Liver (tissue), 8 donors: ENCODE measurements at regions not wholly inside any gene's neighbourhood (a gene's known extent, or its start where the extent isn't known, plus 50 kb on each side); places are given as distances from the start of the nearest gene placed in this dataset.

ENCODE experiments used
- DNase-seq: peaks from one replicate; pipeline ENCODE4 v3.0.0-alpha.2; 2017; ENCODE audit warnings: low spot score
- H3K27ac ChIP-seq, 2 donors: one replicate each; pipeline ENCODE4 v1.7.0; 2013; ENCODE audit warnings: inconsistent platforms in 2 of 2, low read length in 2 of 2, control low read depth in 1 of 2, low read depth in 1 of 2, mild to moderate bottlenecking in 1 of 2
- H3K27me3 ChIP-seq, 4 donors: one replicate each; pipeline versions ENCODE4 v1.6.1 to v1.7.0; 2013; ENCODE audit warnings: low read length in 3 of 4, inconsistent platforms in 1 of 4, mild to moderate bottlenecking in 1 of 4, moderate library complexity in 1 of 4; ENCODE audit not compliant: control insufficient read depth in 4 of 4, insufficient read depth in 4 of 4
- H3K36me3 ChIP-seq, 4 donors: one replicate each; pipeline versions ENCODE4 v1.6.1 to v1.7.0; 2013; ENCODE audit warnings: low read length in 3 of 4, mild to moderate bottlenecking in 3 of 4, low read depth in 1 of 4, moderate library complexity in 1 of 4; ENCODE audit not compliant: control insufficient read depth in 4 of 4, insufficient read depth in 3 of 4
- H3K4me1 ChIP-seq, 4 donors: one replicate each; pipeline versions ENCODE4 v1.6.1 to v1.7.0; 2013; ENCODE audit warnings: low read length in 3 of 4, mild to moderate bottlenecking in 3 of 4, moderate library complexity in 1 of 4; ENCODE audit not compliant: control insufficient read depth in 4 of 4, insufficient read depth in 4 of 4
- H3K4me3 ChIP-seq, 3 donors: one replicate each; pipeline versions ENCODE4 v1.6.1 to v1.7.0; 2013; ENCODE audit warnings: low read length in 3 of 3, control low read depth in 1 of 3, low read depth in 1 of 3, mild to moderate bottlenecking in 1 of 3
- H3K9ac ChIP-seq, 2 donors: one replicate each; pipeline ENCODE4 v1.7.0; 2013; ENCODE audit warnings: low read length in 2 of 2, mild to moderate bottlenecking in 2 of 2, moderate library complexity in 2 of 2, control low read depth in 1 of 2, low read depth in 1 of 2
- H3K9me3 ChIP-seq, 4 donors: one replicate each; pipeline versions ENCODE4 v1.6.1 to v1.7.0; 2013; ENCODE audit warnings: low read length in 3 of 4; ENCODE audit not compliant: control insufficient read depth in 4 of 4
- EGR1 ChIP-seq, 2 donors: IDR thresholded peaks; 2 replicates each; pipeline ENCODE4 v1.6.1; 2016 to 2018; ENCODE audit warnings: antibody characterized with exemption in 2 of 2, low read depth in 2 of 2
- FOXA1 ChIP-seq: IDR thresholded peaks from 2 replicates; pipeline ENCODE4 v1.6.1; 2016; ENCODE audit warnings: antibody characterized with exemption
- FOXA2 ChIP-seq: IDR thresholded peaks from 2 replicates; pipeline ENCODE4 v1.6.1; 2016; ENCODE audit warnings: antibody characterized with exemption
- HNF4A ChIP-seq, 2 donors: conservative IDR thresholded peaks; 2 replicates each; pipeline ENCODE4 v1.6.1; 2016; ENCODE audit warnings: antibody characterized with exemption in 2 of 2, mild to moderate bottlenecking in 2 of 2
- HNF4G ChIP-seq: IDR thresholded peaks from 2 replicates; pipeline ENCODE4 v1.6.1; 2016; ENCODE audit warnings: antibody characterized with exemption
- JUND ChIP-seq, 2 donors: IDR thresholded peaks; 2 replicates each; pipeline ENCODE4 v1.6.1; 2016; ENCODE audit warnings: antibody characterized with exemption in 2 of 2
- NR2F2 ChIP-seq: IDR thresholded peaks from 2 replicates; pipeline ENCODE4 v1.6.1; 2016; ENCODE audit warnings: antibody characterized with exemption
- RAD21 ChIP-seq, 2 donors: IDR thresholded peaks; 2 replicates each; pipeline ENCODE4 v1.6.1; 2016; ENCODE audit warnings: antibody characterized with exemption in 2 of 2, mild to moderate bottlenecking in 2 of 2
- RXRA ChIP-seq, 2 donors: IDR thresholded peaks; 2 replicates each; pipeline ENCODE4 v1.6.1; 2017 to 2018; ENCODE audit warnings: antibody characterized with exemption in 2 of 2, mild to moderate bottlenecking in 1 of 2
- SP1 ChIP-seq: IDR thresholded peaks from 2 replicates; pipeline ENCODE4 v1.6.1; 2018; ENCODE audit warnings: antibody characterized with exemption, mild to moderate bottlenecking
- TAF1 ChIP-seq: conservative IDR thresholded peaks from 2 replicates; pipeline ENCODE4 v1.6.1; 2016; ENCODE audit warnings: antibody characterized with exemption, mild to moderate bottlenecking
- YY1 ChIP-seq: IDR thresholded peaks from 2 replicates; pipeline ENCODE4 v1.6.1; 2016; ENCODE audit warnings: antibody characterized with exemption, mild to moderate bottlenecking
- WGBS: extraction: QIAGEN DNeasy Blood & Tissue Kit; methylation state at CpG from one replicate; pipeline ENCODE4 v1.1.7; 2013; 5-methylcytosine and 5-hydroxymethylcytosine counted together
- TF ChIP-seq, protein P1 (sequence below): IDR thresholded peaks from 2 replicates; pipeline ENCODE4 v1.6.1; 2016; ENCODE audit warnings: antibody characterized with exemption, mild to moderate bottlenecking
- TF ChIP-seq, protein P2 (sequence below): IDR thresholded peaks from 2 replicates; pipeline ENCODE4 v1.6.1; 2016; ENCODE audit warnings: antibody characterized with exemption
- TF ChIP-seq, protein P3 (sequence below): fragments of 150-350 bp; IDR thresholded peaks from 2 replicates; pipeline ENCODE4 v1.5.1; 2017; ENCODE audit warnings: improper control_type of control experiment, low read depth, low read length; ENCODE audit not compliant: missing input control
- TF ChIP-seq, protein P4 (sequence below): IDR thresholded peaks from 2 replicates; pipeline ENCODE4 v1.6.1; 2016; ENCODE audit warnings: antibody characterized with exemption
- TF ChIP-seq, protein P5 (sequence below): IDR thresholded peaks from 2 replicates; pipeline ENCODE4 v1.6.1; 2016; ENCODE audit warnings: antibody characterized with exemption
- donor health status: healthy.
- donor health status: healthy.
- donor health status: healthy.
- donor health status: healthy.
- donor health status: healthy.

DNA sequence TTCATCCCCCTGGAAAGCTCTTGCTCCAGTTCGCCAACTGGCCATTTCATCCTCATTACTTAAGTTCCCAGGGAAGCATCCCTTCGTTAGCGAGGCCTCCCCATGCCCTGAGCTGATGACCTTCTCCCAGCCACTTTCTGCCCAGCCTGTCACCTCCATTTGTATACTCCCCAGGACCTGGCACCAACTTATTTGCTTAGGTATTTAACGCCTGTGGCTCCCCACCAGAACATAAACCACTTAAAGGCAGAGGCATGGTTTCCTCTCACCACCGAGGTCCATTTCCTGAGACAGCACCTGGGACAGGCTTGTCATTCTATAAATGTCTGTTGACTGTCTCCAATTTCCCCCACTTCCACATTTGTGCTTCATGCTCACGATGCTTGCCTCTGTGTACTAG is 189.0 kb downstream of the ZNF621 start:
- WGBS, result 76% methylated on average over 6 of the region's 6 CpGs
- H3K9ac ChIP-seq, result no peak overlapping the region
- no peak overlapping the region for H3K27ac ChIP-seq
- TF ChIP-seq YY1 (no peak), FOXA2 (no peak), JUND (IDR thresholded peaks at IDR 0.05) (no peak), SP1 (no peak), TAF1 (no peak), RAD21 (IDR thresholded peaks at IDR 0.05) (no peak), EGR1 (IDR thresholded peaks at IDR 0.05; ENCODE audit: low read depth in 2 of 2) (no peak), HNF4G (no peak), HNF4A (conservative IDR thresholded peaks at IDR 0.05) (no peak), NR2F2 (no peak), FOXA1 (no peak), RXRA (IDR thresholded peaks at IDR 0.05) (no peak)
- TF ChIP-seq, protein P1, sequence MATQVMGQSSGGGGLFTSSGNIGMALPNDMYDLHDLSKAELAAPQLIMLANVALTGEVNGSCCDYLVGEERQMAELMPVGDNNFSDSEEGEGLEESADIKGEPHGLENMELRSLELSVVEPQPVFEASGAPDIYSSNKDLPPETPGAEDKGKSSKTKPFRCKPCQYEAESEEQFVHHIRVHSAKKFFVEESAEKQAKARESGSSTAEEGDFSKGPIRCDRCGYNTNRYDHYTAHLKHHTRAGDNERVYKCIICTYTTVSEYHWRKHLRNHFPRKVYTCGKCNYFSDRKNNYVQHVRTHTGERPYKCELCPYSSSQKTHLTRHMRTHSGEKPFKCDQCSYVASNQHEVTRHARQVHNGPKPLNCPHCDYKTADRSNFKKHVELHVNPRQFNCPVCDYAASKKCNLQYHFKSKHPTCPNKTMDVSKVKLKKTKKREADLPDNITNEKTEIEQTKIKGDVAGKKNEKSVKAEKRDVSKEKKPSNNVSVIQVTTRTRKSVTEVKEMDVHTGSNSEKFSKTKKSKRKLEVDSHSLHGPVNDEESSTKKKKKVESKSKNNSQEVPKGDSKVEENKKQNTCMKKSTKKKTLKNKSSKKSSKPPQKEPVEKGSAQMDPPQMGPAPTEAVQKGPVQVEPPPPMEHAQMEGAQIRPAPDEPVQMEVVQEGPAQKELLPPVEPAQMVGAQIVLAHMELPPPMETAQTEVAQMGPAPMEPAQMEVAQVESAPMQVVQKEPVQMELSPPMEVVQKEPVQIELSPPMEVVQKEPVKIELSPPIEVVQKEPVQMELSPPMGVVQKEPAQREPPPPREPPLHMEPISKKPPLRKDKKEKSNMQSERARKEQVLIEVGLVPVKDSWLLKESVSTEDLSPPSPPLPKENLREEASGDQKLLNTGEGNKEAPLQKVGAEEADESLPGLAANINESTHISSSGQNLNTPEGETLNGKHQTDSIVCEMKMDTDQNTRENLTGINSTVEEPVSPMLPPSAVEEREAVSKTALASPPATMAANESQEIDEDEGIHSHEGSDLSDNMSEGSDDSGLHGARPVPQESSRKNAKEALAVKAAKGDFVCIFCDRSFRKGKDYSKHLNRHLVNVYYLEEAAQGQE, result no peak
- TF ChIP-seq, protein P2, sequence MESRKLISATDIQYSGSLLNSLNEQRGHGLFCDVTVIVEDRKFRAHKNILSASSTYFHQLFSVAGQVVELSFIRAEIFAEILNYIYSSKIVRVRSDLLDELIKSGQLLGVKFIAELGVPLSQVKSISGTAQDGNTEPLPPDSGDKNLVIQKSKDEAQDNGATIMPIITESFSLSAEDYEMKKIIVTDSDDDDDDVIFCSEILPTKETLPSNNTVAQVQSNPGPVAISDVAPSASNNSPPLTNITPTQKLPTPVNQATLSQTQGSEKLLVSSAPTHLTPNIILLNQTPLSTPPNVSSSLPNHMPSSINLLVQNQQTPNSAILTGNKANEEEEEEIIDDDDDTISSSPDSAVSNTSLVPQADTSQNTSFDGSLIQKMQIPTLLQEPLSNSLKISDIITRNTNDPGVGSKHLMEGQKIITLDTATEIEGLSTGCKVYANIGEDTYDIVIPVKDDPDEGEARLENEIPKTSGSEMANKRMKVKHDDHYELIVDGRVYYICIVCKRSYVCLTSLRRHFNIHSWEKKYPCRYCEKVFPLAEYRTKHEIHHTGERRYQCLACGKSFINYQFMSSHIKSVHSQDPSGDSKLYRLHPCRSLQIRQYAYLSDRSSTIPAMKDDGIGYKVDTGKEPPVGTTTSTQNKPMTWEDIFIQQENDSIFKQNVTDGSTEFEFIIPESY, result no peak
- TF ChIP-seq, protein P3, sequence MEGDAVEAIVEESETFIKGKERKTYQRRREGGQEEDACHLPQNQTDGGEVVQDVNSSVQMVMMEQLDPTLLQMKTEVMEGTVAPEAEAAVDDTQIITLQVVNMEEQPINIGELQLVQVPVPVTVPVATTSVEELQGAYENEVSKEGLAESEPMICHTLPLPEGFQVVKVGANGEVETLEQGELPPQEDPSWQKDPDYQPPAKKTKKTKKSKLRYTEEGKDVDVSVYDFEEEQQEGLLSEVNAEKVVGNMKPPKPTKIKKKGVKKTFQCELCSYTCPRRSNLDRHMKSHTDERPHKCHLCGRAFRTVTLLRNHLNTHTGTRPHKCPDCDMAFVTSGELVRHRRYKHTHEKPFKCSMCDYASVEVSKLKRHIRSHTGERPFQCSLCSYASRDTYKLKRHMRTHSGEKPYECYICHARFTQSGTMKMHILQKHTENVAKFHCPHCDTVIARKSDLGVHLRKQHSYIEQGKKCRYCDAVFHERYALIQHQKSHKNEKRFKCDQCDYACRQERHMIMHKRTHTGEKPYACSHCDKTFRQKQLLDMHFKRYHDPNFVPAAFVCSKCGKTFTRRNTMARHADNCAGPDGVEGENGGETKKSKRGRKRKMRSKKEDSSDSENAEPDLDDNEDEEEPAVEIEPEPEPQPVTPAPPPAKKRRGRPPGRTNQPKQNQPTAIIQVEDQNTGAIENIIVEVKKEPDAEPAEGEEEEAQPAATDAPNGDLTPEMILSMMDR, result no peak
- TF ChIP-seq, protein P4, sequence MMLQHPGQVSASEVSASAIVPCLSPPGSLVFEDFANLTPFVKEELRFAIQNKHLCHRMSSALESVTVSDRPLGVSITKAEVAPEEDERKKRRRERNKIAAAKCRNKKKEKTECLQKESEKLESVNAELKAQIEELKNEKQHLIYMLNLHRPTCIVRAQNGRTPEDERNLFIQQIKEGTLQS, result no peak
- TF ChIP-seq, protein P5, sequence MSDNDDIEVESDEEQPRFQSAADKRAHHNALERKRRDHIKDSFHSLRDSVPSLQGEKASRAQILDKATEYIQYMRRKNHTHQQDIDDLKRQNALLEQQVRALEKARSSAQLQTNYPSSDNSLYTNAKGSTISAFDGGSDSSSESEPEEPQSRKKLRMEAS, result no peak
- peaks cover 0 to 16% (median 10%) of the 10 kb centered on the region in 4 donors for H3K4me1 ChIP-seq
- no peaks in the 10 kb centered on the region for H3K36me3 ChIP-seq
- no peak for DNase-seq
- no peak overlapping the region for H3K4me3 ChIP-seq
- H3K27me3 ChIP-seq, result no peaks in the 10 kb centered on the region
- no peaks in the 10 kb centered on the region for H3K9me3 ChIP-seq
